HEK293 (cell line): ENCODE measurements at regions not wholly inside any gene's neighbourhood (a gene's known extent, or its start where the extent isn't known, plus 50 kb on each side); places are given as distances from the start of the nearest gene placed in this dataset.

Experiments
- CTCF ChIA-PET: fragments of 350-600 bp; formaldehyde crosslinking; extraction: SDS; loops from one replicate; lab custom pipeline; 2021; ENCODE audit warnings: antibody characterized with exemption; lab: Yijun Ruan, JAX
- POLR2A ChIA-PET: fragments of 300-600 bp; formaldehyde crosslinking; extraction: SDS; loops from one replicate; lab custom pipeline; 2020; ENCODE audit warnings: antibody characterized with exemption, inconsistent platforms; lab: Yijun Ruan, JAX
- H3K27ac ChIP-seq: fragments of 200-500 bp; sonication (Bioruptor generic); 2 replicates; pipeline ENCODE4 v1.5.1; 2014; ENCODE audit warnings: low read depth, low read length, control low read depth, inconsistent platforms; ENCODE audit errors: extremely low read depth
- H3K36me3 ChIP-seq, 2 experiments: fragments of 200-500 bp in 1 of 2; sonication (Bioruptor generic) in 1 of 2; 1 replicate in 1 of 2; 2 replicates in 1 of 2; pipeline ENCODE4 v1.5.1; 2014 to 2017; ENCODE audit warnings: inconsistent platforms in 2 of 2, low read length in 2 of 2; ENCODE audit not compliant: control insufficient read depth in 2 of 2, insufficient read depth in 1 of 2
- H3K4me1 ChIP-seq: fragments of 200-500 bp; sonication (Bioruptor generic); 2 replicates; pipeline ENCODE4 v1.5.1; 2014; ENCODE audit warnings: mild to moderate bottlenecking, low read length, inconsistent platforms; ENCODE audit not compliant: control insufficient read depth, insufficient read depth
- H3K4me3 ChIP-seq: 2 replicates; pipeline ENCODE4 v1.5.1; 2011; ENCODE audit warnings: low read depth, mild to moderate bottlenecking, control low read depth, low read length, moderate library complexity
- H3K9me3 ChIP-seq: fragments of 200-500 bp; sonication (Bioruptor generic); 2 replicates; pipeline ENCODE4 v1.5.1; 2014; ENCODE audit warnings: low read depth, low read length, inconsistent platforms; ENCODE audit not compliant: control insufficient read depth, insufficient read depth
- FEZF1 ChIP-seq: fragments of 450-650 bp; formaldehyde crosslinking; IDR thresholded peaks from 2 replicates; pipeline ENCODE4 v1.5.1; 2016; ENCODE audit warnings: missing biosample characterization, missing genetic modification characterization
- GLI4 ChIP-seq: fragments of 450-650 bp; formaldehyde crosslinking; IDR thresholded peaks from 2 replicates; pipeline ENCODE4 v1.5.1; 2016; ENCODE audit warnings: missing biosample characterization, missing genetic modification characterization
- KLF9 ChIP-seq: fragments of 450-650 bp; formaldehyde crosslinking; IDR thresholded peaks from 2 replicates; pipeline ENCODE4 v1.5.1; 2016; ENCODE audit warnings: missing biosample characterization, missing genetic modification characterization, low read depth
- OSR2 ChIP-seq: fragments of 450-650 bp; formaldehyde crosslinking; IDR thresholded peaks from 2 replicates; pipeline ENCODE4 v1.5.1; 2016; ENCODE audit warnings: missing biosample characterization, missing genetic modification characterization
- RBAK ChIP-seq: fragments of 450-650 bp; formaldehyde crosslinking; IDR thresholded peaks from 2 replicates; pipeline ENCODE4 v1.5.1; 2016; ENCODE audit warnings: missing biosample characterization, missing genetic modification characterization
- TCF7L2 ChIP-seq: IDR thresholded peaks from 2 replicates; pipeline ENCODE4 v1.6.1; 2011; ENCODE audit warnings: low read depth, mild to moderate bottlenecking, inconsistent platforms, low read length, moderate library complexity, borderline replicate concordance
- TRIM28 ChIP-seq: IDR thresholded peaks from 2 replicates; pipeline ENCODE4 v1.6.1; 2011; ENCODE audit warnings: low read length, control low read depth, borderline replicate concordance
- ZBTB20 ChIP-seq: fragments of 450-650 bp; formaldehyde crosslinking; IDR thresholded peaks from 2 replicates; pipeline ENCODE4 v1.5.1; 2016; ENCODE audit warnings: missing biosample characterization, missing genetic modification characterization
- ZFP69B ChIP-seq: fragments of 450-650 bp; formaldehyde crosslinking; IDR thresholded peaks from 2 replicates; pipeline ENCODE4 v1.5.1; 2016; ENCODE audit warnings: missing biosample characterization, missing genetic modification characterization
- ZNF132 ChIP-seq: fragments of 450-650 bp; formaldehyde crosslinking; IDR thresholded peaks from 2 replicates; pipeline ENCODE4 v1.5.1; 2017; ENCODE audit warnings: missing biosample characterization, missing genetic modification characterization, borderline replicate concordance
- ZNF133 ChIP-seq: fragments of 450-650 bp; formaldehyde crosslinking; IDR thresholded peaks from 2 replicates; pipeline ENCODE4 v1.5.1; 2016; ENCODE audit warnings: missing biosample characterization, missing genetic modification characterization
- ZNF138 ChIP-seq: fragments of 450-650 bp; formaldehyde crosslinking; IDR thresholded peaks from 2 replicates; pipeline ENCODE4 v1.5.1; 2016; ENCODE audit warnings: missing biosample characterization, missing genetic modification characterization, borderline replicate concordance
- ZNF23 ChIP-seq: fragments of 450-650 bp; formaldehyde crosslinking; IDR thresholded peaks from 2 replicates; pipeline ENCODE4 v1.5.1; 2016; ENCODE audit warnings: missing biosample characterization, missing genetic modification characterization, borderline replicate concordance
- ZNF302 ChIP-seq: fragments of 450-650 bp; formaldehyde crosslinking; IDR thresholded peaks from 2 replicates; pipeline ENCODE4 v1.5.1; 2016; ENCODE audit warnings: missing biosample characterization, missing genetic modification characterization, low read depth
- ZNF341 ChIP-seq: fragments of 450-650 bp; formaldehyde crosslinking; IDR thresholded peaks from 2 replicates; pipeline ENCODE4; 2016; ENCODE audit warnings: low read depth, missing biosample characterization, missing genetic modification characterization
- ZNF366 ChIP-seq: fragments of 450-650 bp; formaldehyde crosslinking; conservative IDR thresholded peaks from 2 replicates; pipeline ENCODE4 v1.5.1; 2016; ENCODE audit warnings: missing biosample characterization, missing genetic modification characterization
- ZNF426 ChIP-seq: fragments of 450-650 bp; formaldehyde crosslinking; IDR thresholded peaks from 2 replicates; pipeline ENCODE4 v1.5.1; 2017; ENCODE audit warnings: missing biosample characterization, missing genetic modification characterization, mild to moderate bottlenecking, inconsistent platforms, moderate library complexity
- ZNF521 ChIP-seq: fragments of 450-650 bp; formaldehyde crosslinking; IDR thresholded peaks from 2 replicates; pipeline ENCODE4 v1.5.1; 2017; ENCODE audit warnings: missing biosample characterization, mild to moderate bottlenecking, missing genetic modification characterization
- ZNF529 ChIP-seq: fragments of 450-650 bp; formaldehyde crosslinking; IDR thresholded peaks from 2 replicates; pipeline ENCODE4 v1.5.1; 2017; ENCODE audit warnings: missing genetic modification characterization, missing biosample characterization; ENCODE audit not compliant: insufficient replicate concordance
- ZNF548 ChIP-seq: fragments of 450-650 bp; formaldehyde crosslinking; IDR thresholded peaks from 2 replicates; pipeline ENCODE4 v1.5.1; 2016; ENCODE audit warnings: missing biosample characterization, missing genetic modification characterization
- ZNF561 ChIP-seq: fragments of 450-650 bp; IDR thresholded peaks from 2 replicates; pipeline ENCODE4 v1.5.1; 2018; ENCODE audit warnings: missing biosample characterization, missing genetic modification characterization, borderline replicate concordance
- ZNF610 ChIP-seq: fragments of 450-650 bp; formaldehyde crosslinking; IDR thresholded peaks from 2 replicates; pipeline ENCODE4 v1.5.1; 2016; ENCODE audit warnings: missing biosample characterization, missing genetic modification characterization, borderline replicate concordance
- ZNF658 ChIP-seq: fragments of 450-650 bp; formaldehyde crosslinking; IDR thresholded peaks from 2 replicates; pipeline ENCODE4; 2016; ENCODE audit warnings: missing biosample characterization, missing genetic modification characterization
- ZNF670 ChIP-seq: fragments of 450-650 bp; formaldehyde crosslinking; IDR thresholded peaks from 2 replicates; pipeline ENCODE4 v1.5.1; 2016; ENCODE audit warnings: missing biosample characterization, missing genetic modification characterization, low read depth
- ZNF830 ChIP-seq: fragments of 450-650 bp; IDR thresholded peaks from 2 replicates; pipeline ENCODE4 v1.5.0; 2018; ENCODE audit warnings: missing biosample characterization, missing genetic modification characterization, low read depth, mild to moderate bottlenecking, moderate library complexity
- ZNF843 ChIP-seq: fragments of 450-650 bp; formaldehyde crosslinking; IDR thresholded peaks from 2 replicates; pipeline ENCODE4 v1.5.1; 2016; ENCODE audit warnings: missing biosample characterization, missing genetic modification characterization
- ZSCAN30 ChIP-seq: fragments of 450-650 bp; IDR thresholded peaks from 2 replicates; pipeline ENCODE4 v1.5.1; 2018; ENCODE audit warnings: missing biosample characterization, mild to moderate bottlenecking, missing genetic modification characterization, moderate library complexity
- TF ChIP-seq, protein P1 (sequence below): fragments of 450-650 bp; formaldehyde crosslinking; IDR thresholded peaks from 2 replicates; pipeline ENCODE4 v1.5.1; 2017; ENCODE audit warnings: missing biosample characterization, missing genetic modification characterization
- TF ChIP-seq, protein P2 (sequence below): fragments of 450-650 bp; formaldehyde crosslinking; IDR thresholded peaks from 2 replicates; pipeline ENCODE4 v1.5.1; 2017; ENCODE audit warnings: missing biosample characterization, missing genetic modification characterization
- TF ChIP-seq, protein P3 (sequence below): fragments of 450-650 bp; formaldehyde crosslinking; IDR thresholded peaks from 2 replicates; pipeline ENCODE4 v1.5.1; 2016; ENCODE audit warnings: missing biosample characterization, missing genetic modification characterization, low read depth
- TF ChIP-seq, protein P4 (sequence below): sonication (generic); formaldehyde crosslinking; IDR thresholded peaks from 2 replicates; pipeline ENCODE4 v1.8.1; 2022; ENCODE audit warnings: mild to moderate bottlenecking, moderate library complexity, missing genetic modification reagents

DNA sequence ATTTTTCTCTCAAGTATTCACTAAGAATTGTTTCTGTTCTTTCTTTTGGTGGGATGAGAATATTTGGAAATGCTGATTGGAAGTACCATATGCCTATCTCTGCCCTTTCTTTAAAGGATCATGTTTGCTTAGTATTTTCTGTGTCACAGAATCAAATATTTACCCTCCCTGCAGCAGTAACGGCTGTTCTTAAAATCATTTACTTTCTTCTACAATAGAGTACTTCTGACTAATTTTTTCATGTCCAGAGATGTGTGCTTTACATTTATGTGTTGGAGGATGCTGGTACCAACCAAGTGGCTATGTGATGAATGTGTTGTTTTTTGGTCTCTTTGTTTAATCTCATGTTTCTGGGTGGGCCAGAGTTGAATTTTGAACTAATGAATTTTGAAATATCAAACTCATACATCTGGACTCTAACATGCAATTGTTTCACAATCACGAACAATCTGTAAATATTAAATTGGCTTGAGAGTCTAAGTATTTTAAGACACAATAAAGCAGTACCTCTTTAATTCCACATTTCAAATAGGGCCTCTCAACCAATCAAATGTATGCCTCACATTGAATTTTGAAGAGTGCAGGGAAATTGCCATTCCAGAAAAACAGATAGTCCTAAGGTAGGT is 59.4 kb upstream of the ARSJ start:
- no peak for TF ChIP-seq ZNF366 (tag by site-specific recombination)
- no peak for TF ChIP-seq ZNF561 (tag by site-specific recombination)
- TF ChIP-seq ZNF521 (tag by site-specific recombination), result no peak
- TF ChIP-seq ZNF132 (tag by site-specific recombination), result no peak
- no peak for TF ChIP-seq TRIM28
- TF ChIP-seq ZNF670 (tag by site-specific recombination), result no peak
- no peak for TF ChIP-seq GLI4 (tag by site-specific recombination)
- no peak for TF ChIP-seq ZNF529 (tag by site-specific recombination)
- no peak for TF ChIP-seq ZNF843
- TF ChIP-seq, protein P1, sequence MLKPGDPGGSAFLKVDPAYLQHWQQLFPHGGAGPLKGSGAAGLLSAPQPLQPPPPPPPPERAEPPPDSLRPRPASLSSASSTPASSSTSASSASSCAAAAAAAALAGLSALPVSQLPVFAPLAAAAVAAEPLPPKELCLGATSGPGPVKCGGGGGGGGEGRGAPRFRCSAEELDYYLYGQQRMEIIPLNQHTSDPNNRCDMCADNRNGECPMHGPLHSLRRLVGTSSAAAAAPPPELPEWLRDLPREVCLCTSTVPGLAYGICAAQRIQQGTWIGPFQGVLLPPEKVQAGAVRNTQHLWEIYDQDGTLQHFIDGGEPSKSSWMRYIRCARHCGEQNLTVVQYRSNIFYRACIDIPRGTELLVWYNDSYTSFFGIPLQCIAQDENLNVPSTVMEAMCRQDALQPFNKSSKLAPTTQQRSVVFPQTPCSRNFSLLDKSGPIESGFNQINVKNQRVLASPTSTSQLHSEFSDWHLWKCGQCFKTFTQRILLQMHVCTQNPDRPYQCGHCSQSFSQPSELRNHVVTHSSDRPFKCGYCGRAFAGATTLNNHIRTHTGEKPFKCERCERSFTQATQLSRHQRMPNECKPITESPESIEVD, result no peak
- TF ChIP-seq ZNF341 (tag by site-specific recombination), result no peak
- no peak for TF ChIP-seq ZNF830 (tag by site-specific recombination)
- no peak for TF ChIP-seq KLF9
- CTCF ChIA-PET, result no interaction called here
- POLR2A ChIA-PET, result no interaction called here
- Histone ChIP-seq H3K9me3 (no peaks in the 10 kb centered on the region), H3K27ac (no peak overlapping the region), H3K36me3 (no peaks in the 10 kb centered on the region), H3K4me1 (no peaks in the 10 kb centered on the region), H3K4me3 (no peak overlapping the region)

DNA sequence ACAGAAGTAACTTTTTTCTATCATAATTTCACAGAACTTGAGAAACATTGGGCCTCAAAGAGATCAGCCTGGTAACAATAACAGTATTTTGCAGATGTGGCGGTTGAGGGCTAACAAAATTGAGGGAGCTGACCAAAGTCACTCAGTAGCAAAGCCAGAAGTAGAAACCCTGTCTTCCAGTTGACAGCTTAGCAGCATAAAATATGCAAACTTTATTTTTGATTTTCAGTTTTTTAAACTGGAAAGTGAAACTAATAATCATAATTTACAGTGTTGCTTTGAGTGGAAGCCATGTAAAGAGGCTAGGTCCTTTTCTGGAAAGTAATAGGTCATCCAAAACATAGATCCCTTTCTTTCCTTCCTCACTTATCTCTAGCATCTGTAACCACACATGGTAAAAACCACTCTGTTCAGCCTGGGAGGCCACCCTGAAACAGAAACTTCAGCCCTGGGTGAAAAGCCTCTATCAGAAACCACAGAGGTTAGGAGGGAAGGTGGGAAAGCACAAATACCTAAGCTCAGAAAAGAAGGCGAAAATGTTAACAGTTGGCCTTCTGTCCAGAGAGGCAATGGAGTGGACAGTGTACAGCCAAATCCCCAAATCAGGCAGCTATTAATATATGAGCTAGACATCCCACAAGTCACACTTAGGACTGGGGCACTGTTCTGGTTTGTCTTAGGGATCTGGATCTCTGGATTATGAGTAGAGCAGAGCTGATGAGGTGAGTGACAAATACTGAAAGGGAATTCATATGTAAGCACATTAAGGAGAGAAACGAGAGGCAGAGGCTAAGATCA is 61.1 kb upstream of the ARSJ start:
- Histone ChIP-seq H3K4me1 (no peaks in the 10 kb centered on the region), H3K36me3 (no peaks in the 10 kb centered on the region), H3K4me3 (no peak overlapping the region), H3K9me3 (no peaks in the 10 kb centered on the region), H3K27ac (no peak overlapping the region)
- ChIA-PET CTCF (no interaction called here), POLR2A (no interaction called here)
- TF ChIP-seq ZNF138 (tag by site-specific recombination) (no peak), ZNF23 (tag by site-specific recombination) (no peak), FEZF1 (tag by site-specific recombination) (no peak), TCF7L2 (no peak), ZSCAN30 (no peak), OSR2 (tag by site-specific recombination) (no peak), ZNF133 (no peak), ZNF610 (tag by site-specific recombination) (no peak), ZNF302 (tag by site-specific recombination) (no peak), ZNF426 (no peak), ZBTB20 (no peak), ZFP69B (no peak), RBAK (tag by site-specific recombination) (no peak), ZNF658 (tag by site-specific recombination) (no peak), ZNF548 (tag by site-specific recombination) (no peak)
- TF ChIP-seq, protein P2, sequence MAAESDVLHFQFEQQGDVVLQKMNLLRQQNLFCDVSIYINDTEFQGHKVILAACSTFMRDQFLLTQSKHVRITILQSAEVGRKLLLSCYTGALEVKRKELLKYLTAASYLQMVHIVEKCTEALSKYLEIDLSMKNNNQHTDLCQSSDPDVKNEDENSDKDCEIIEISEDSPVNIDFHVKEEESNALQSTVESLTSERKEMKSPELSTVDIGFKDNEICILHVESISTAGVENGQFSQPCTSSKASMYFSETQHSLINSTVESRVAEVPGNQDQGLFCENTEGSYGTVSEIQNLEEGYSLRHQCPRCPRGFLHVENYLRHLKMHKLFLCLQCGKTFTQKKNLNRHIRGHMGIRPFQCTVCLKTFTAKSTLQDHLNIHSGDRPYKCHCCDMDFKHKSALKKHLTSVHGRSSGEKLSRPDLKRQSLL (tag by site-specific recombination), result no peak
- TF ChIP-seq, protein P3, sequence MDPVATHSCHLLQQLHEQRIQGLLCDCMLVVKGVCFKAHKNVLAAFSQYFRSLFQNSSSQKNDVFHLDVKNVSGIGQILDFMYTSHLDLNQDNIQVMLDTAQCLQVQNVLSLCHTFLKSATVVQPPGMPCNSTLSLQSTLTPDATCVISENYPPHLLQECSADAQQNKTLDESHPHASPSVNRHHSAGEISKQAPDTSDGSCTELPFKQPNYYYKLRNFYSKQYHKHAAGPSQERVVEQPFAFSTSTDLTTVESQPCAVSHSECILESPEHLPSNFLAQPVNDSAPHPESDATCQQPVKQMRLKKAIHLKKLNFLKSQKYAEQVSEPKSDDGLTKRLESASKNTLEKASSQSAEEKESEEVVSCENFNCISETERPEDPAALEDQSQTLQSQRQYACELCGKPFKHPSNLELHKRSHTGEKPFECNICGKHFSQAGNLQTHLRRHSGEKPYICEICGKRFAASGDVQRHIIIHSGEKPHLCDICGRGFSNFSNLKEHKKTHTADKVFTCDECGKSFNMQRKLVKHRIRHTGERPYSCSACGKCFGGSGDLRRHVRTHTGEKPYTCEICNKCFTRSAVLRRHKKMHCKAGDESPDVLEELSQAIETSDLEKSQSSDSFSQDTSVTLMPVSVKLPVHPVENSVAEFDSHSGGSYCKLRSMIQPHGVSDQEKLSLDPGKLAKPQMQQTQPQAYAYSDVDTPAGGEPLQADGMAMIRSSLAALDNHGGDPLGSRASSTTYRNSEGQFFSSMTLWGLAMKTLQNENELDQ (tag by site-specific recombination), result no peak
- TF ChIP-seq, protein P4, sequence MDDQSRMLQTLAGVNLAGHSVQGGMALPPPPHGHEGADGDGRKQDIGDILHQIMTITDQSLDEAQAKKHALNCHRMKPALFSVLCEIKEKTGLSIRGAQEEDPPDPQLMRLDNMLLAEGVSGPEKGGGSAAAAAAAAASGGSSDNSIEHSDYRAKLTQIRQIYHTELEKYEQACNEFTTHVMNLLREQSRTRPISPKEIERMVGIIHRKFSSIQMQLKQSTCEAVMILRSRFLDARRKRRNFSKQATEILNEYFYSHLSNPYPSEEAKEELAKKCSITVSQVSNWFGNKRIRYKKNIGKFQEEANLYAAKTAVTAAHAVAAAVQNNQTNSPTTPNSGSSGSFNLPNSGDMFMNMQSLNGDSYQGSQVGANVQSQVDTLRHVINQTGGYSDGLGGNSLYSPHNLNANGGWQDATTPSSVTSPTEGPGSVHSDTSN (CRISPR knock-in tag), result no peak
